Keratinocyte (primary cell): ENCODE measurements at regions not wholly inside any gene's neighbourhood (a gene's known extent, or its start where the extent isn't known, plus 50 kb on each side); places are given as distances from the start of the nearest gene placed in this dataset.

Experiments
- EZH2 ChIP-seq: IDR thresholded peaks from one replicate; pipeline ENCODE4 v1.6.1; 2012; ENCODE audit warnings: inconsistent platforms, mild to moderate bottlenecking, low read length, moderate library complexity
- TF ChIP-seq, protein P1 (sequence below), 3 experiments: IDR thresholded peaks in 1 of 3; conservative IDR thresholded peaks in 1 of 3; optimal IDR thresholded peaks in 1 of 3; 2 replicates in 2 of 3; 3 replicates in 1 of 3; pipeline versions ENCODE3 to v1.5.1; 2011; ENCODE audit warnings: low read length in 3 of 3, mild to moderate bottlenecking in 3 of 3, moderate library complexity in 2 of 3, control low read depth in 1 of 3, inconsistent platforms in 1 of 3; ENCODE audit not compliant: insufficient read depth in 2 of 3; ENCODE audit errors: extremely low read depth in 1 of 3

DNA sequence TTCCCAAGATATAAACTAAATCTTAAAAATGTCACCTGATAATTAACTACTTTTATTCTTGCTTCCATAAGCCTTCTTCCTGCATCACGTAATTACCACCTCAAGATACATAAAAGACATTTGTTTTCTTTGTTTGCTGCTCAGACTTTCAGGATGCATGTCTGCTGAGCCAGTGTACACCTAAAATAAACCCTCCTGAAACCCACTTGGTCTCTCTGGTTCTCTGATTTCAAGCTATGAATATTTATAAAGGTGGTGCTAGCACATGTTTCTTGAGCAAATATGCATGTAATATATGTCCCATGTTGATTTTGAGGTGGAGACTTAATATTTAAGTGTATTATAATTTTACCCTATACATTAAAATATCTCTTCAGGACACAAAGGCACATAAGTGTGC, 1627.7 kb upstream of the CDH9 start:
- TF ChIP-seq, protein P1, sequence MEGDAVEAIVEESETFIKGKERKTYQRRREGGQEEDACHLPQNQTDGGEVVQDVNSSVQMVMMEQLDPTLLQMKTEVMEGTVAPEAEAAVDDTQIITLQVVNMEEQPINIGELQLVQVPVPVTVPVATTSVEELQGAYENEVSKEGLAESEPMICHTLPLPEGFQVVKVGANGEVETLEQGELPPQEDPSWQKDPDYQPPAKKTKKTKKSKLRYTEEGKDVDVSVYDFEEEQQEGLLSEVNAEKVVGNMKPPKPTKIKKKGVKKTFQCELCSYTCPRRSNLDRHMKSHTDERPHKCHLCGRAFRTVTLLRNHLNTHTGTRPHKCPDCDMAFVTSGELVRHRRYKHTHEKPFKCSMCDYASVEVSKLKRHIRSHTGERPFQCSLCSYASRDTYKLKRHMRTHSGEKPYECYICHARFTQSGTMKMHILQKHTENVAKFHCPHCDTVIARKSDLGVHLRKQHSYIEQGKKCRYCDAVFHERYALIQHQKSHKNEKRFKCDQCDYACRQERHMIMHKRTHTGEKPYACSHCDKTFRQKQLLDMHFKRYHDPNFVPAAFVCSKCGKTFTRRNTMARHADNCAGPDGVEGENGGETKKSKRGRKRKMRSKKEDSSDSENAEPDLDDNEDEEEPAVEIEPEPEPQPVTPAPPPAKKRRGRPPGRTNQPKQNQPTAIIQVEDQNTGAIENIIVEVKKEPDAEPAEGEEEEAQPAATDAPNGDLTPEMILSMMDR (optimal IDR thresholded peaks at IDR 0.05 in 1 of 3, IDR thresholded peaks at IDR 0.05 in 1 of 3, conservative IDR thresholded peaks at IDR 0.05 in 1 of 3; ENCODE audit: extremely low read depth in 1 of 3, insufficient read depth in 2 of 3, low read length in 3 of 3): no peak
- no peak for TF ChIP-seq EZH2
